ACC112 (cell line): ENCODE measurements at regions not wholly inside any gene's neighbourhood (a gene's known extent, or its start where the extent isn't known, plus 50 kb on each side); places are given as distances from the start of the nearest gene placed in this dataset.

Experiments used
- H2AFZ ChIP-seq: fragments of 200-600 bp; sonication (generic); one replicate; pipeline ENCODE4 v1.6.0; 2017; ENCODE audit warnings: antibody characterized with exemption, low read length; ENCODE audit not compliant: unreplicated experiment
- H3K27ac ChIP-seq: fragments of 200-600 bp; sonication (generic); 2 replicates; pipeline ENCODE4 v1.5.1; 2014; ENCODE audit warnings: low read depth, mild to moderate bottlenecking, antibody characterized with exemption, low read length, moderate library complexity
- H3K27me3 ChIP-seq: fragments of 200-600 bp; sonication (generic); 2 replicates; pipeline ENCODE4 v1.6.1; 2014; ENCODE audit warnings: mild to moderate bottlenecking, antibody characterized with exemption, low read length, moderate library complexity, mixed read lengths; ENCODE audit not compliant: insufficient read depth
- H3K36me3 ChIP-seq: fragments of 200-600 bp; sonication (generic); 2 replicates; pipeline ENCODE4 v1.6.1; 2016; ENCODE audit warnings: mild to moderate bottlenecking, antibody characterized with exemption, low read length, moderate library complexity, mixed read lengths; ENCODE audit not compliant: insufficient read depth
- H3K4me1 ChIP-seq: fragments of 200-600 bp; sonication (generic); one replicate; pipeline ENCODE4 v1.6.1; 2016; ENCODE audit warnings: low read length, mixed read lengths; ENCODE audit not compliant: insufficient read depth, unreplicated experiment, control insufficient read depth
- H3K4me3 ChIP-seq: fragments of 200-600 bp; sonication (generic); 2 replicates; pipeline ENCODE4 v1.5.1; 2014; ENCODE audit warnings: mild to moderate bottlenecking, low read depth, low read length
- H3K79me2 ChIP-seq: fragments of 200-600 bp; sonication (generic); one replicate; pipeline ENCODE4 v1.6.0; 2016; ENCODE audit warnings: low read length; ENCODE audit not compliant: control insufficient read depth, unreplicated experiment, insufficient read depth

DNA sequence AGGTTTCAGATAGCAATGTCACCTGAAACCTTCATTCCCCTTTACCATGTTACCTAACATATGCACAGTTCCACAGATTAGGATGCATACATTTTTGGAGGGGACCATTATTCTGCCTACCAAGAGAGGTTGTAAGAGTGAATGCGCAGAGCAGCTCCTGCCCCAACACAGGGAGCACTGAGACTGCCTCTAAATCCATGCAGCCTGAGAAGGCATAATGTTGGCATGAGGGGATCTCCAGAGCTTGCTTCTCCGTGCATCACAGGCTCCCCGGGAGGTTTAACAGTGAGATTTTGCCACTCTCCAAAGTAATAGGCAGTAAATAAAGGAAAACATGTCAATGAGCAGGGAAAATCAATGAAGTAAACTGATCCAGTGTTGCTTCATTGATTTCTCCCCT lies 410.8 kb downstream of the PCDH7 start:
- Histone ChIP-seq H3K4me3 (no peak overlapping the region), H3K27ac (no peak overlapping the region), H3K4me1 (no peaks in the 10 kb centered on the region), H3K36me3 (no peaks in the 10 kb centered on the region), H3K27me3 (no peaks in the 10 kb centered on the region), H2AFZ (no peak overlapping the region), H3K79me2 (no peaks in the 10 kb centered on the region)

DNA sequence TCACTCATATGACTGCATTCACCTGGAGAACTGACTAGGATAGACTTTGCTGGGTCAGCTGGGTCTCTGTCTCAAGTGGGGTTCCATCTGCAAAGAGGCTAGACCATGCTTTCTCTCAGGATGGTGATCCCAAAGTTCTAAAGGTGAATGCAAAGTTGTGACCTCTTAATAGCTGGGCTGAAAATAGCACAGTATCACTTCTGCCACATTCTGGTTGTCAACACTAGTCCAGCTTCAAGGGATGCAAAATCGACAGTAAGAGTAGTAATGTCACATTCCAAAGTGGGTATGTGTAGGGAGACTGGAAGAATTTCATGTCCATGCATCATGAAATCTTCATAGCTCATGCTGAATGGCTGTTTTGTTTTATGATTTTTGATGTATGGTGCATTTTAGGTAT lies 414.6 kb downstream of the PCDH7 start:
- Histone ChIP-seq H3K4me1 (no peaks in the 10 kb centered on the region), H3K36me3 (no peaks in the 10 kb centered on the region), H3K27me3 (no peaks in the 10 kb centered on the region), H3K4me3 (no peak overlapping the region), H2AFZ (no peak overlapping the region), H3K79me2 (no peaks in the 10 kb centered on the region), H3K27ac (no peak overlapping the region)

GRCh38 chr4:31139767-31140166 lies 419.6 kb downstream of the PCDH7 start:
- Histone ChIP-seq H3K27ac (no peak overlapping the region), H3K4me3 (no peak overlapping the region), H3K79me2 (no peaks in the 10 kb centered on the region), H2AFZ (no peak overlapping the region), H3K27me3 (no peaks in the 10 kb centered on the region), H3K4me1 (no peaks in the 10 kb centered on the region), H3K36me3 (no peaks in the 10 kb centered on the region)

DNA sequence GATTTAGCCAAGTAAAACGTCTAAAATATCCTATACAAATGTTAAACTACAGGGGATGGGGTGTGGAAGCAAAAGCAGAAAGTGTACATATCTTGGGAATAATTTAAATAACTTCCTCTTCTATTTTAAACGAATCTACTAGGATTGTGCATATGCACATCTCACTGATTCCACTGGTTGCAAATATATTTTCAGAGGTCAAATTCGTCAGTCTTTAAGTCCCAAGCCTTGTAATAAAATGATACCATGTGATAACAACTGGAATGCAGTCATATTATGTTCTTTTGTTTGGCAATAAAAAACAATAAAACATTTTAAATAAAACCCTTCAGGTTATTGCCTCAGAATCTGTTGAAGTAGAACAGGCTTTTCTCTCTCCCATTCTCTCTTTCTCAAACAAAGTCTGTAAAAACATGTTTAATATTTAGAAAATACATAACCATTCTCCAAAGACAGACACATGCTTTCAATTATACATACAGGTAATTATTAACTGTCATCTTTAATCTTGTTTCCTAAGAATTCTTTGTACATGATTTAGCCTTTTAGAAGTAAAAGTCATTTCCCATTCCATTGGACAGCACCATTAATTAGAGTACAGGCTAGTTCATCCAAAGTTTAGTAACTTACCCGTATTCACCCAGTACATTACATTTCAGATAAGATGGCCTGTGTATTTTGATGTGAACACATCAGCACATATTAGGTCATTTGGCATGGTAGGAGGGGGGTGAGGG lies 421.1 kb downstream of the PCDH7 start:
- H3K36me3 ChIP-seq, result no peaks in the 10 kb centered on the region
- H2AFZ ChIP-seq, result no peak overlapping the region
- H3K4me1 ChIP-seq, result no peaks in the 10 kb centered on the region
- H3K27ac ChIP-seq, result no peak overlapping the region
- no peaks in the 10 kb centered on the region for H3K27me3 ChIP-seq
- H3K79me2 ChIP-seq, result no peaks in the 10 kb centered on the region
- no peak overlapping the region for H3K4me3 ChIP-seq

DNA sequence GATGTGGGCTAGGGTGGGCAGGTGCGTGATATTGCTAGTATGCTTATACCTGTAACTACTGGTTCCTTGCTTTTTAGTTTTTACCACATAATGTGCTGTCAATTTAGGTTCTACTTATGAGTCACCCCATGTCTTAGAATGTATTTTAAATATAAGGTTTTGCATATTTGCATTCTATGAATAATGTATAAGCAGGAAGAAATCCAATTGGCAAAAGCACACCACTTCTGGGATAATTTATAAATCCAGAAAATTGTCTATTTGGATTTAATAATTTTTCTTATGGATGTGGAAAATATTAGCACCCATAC lies 421.6 kb downstream of the PCDH7 start:
- no peaks in the 10 kb centered on the region for H3K4me1 ChIP-seq
- H2AFZ ChIP-seq, result no peak overlapping the region
- H3K27me3 ChIP-seq, result no peaks in the 10 kb centered on the region
- H3K4me3 ChIP-seq, result no peak overlapping the region
- no peaks in the 10 kb centered on the region for H3K36me3 ChIP-seq
- H3K27ac ChIP-seq, result no peak overlapping the region
- H3K79me2 ChIP-seq, result no peaks in the 10 kb centered on the region

GRCh38 chr4:31146366-31146765 lies 426.2 kb downstream of the PCDH7 start:
- H3K4me3 ChIP-seq, result no peak overlapping the region

DNA sequence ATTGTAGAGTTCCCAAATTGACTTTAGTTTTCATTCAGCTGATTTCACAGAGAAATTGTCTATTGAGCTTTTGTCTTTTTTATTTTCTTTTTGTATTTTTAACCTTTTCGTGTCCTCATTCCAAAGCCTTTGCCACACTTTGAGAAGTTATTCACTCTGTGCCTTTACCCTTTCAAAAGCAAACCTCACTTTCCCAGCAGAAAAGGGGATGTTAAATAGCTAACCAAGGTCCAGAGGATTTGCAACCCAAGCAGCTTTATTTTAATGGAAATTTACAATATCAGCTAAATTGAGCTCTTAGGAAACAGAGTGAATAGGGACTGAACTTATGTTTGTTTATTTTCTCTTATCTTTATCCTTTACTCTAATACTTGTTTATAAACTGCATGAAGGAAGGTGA lies 428.8 kb downstream of the PCDH7 start:
- H3K4me1 ChIP-seq, result no peaks in the 10 kb centered on the region
- no peak overlapping the region for H3K27ac ChIP-seq
- H3K4me3 ChIP-seq, result no peak overlapping the region
- no peaks in the 10 kb centered on the region for H3K36me3 ChIP-seq
- no peak overlapping the region for H2AFZ ChIP-seq
- H3K27me3 ChIP-seq, result no peaks in the 10 kb centered on the region
- H3K79me2 ChIP-seq, result no peaks in the 10 kb centered on the region

More at GRCh38 chr4:31146366-31146765, 426.2 kb downstream of the PCDH7 start:
- no peaks in the 10 kb centered on the region for H3K36me3 ChIP-seq
- no peak overlapping the region for H3K27ac ChIP-seq
- no peaks in the 10 kb centered on the region for H3K4me1 ChIP-seq
- no peaks in the 10 kb centered on the region for H3K27me3 ChIP-seq
- H2AFZ ChIP-seq, result no peak overlapping the region
- no peaks in the 10 kb centered on the region for H3K79me2 ChIP-seq

GRCh38 chr4:31156221-31156620 lies 436.1 kb downstream of the PCDH7 start:
- no peak overlapping the region for H2AFZ ChIP-seq
- H3K27ac ChIP-seq, result no peak overlapping the region
- H3K4me3 ChIP-seq, result no peak overlapping the region
- H3K27me3 ChIP-seq, result no peaks in the 10 kb centered on the region
- no peaks in the 10 kb centered on the region for H3K79me2 ChIP-seq
- no peaks in the 10 kb centered on the region for H3K36me3 ChIP-seq
- no peaks in the 10 kb centered on the region for H3K4me1 ChIP-seq

GRCh38 chr4:31160146-31160545 lies 440.0 kb downstream of the PCDH7 start:
- H3K27me3 ChIP-seq, result no peaks in the 10 kb centered on the region
- H3K36me3 ChIP-seq, result no peaks in the 10 kb centered on the region
- H2AFZ ChIP-seq, result no peak overlapping the region
- no peaks in the 10 kb centered on the region for H3K4me1 ChIP-seq
- H3K27ac ChIP-seq, result no peak overlapping the region
- H3K79me2 ChIP-seq, result no peaks in the 10 kb centered on the region
- H3K4me3 ChIP-seq, result no peak overlapping the region

DNA sequence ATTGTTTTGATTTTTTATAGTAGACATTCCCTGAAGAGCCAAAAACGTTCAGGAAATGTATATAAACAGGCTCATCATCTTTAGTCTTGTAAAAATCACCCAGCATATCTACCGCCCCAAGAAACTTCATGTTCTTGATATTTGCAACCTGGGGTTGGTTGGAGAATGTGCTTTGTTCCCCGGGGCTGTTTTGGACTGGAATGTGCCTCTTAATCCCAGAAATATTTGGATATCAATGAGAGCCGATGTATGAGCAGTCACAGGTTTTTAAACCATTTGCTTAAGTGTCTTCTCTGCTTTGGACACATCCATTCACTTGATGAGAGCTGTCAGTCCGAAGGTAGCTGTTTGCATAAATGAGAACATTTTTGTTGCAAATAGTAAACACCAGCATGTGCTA lies 449.7 kb downstream of the PCDH7 start:
- Histone ChIP-seq H3K4me3 (no peak overlapping the region), H3K4me1 (no peaks in the 10 kb centered on the region), H3K79me2 (no peaks in the 10 kb centered on the region), H2AFZ (no peak overlapping the region), H3K27me3 (no peaks in the 10 kb centered on the region), H3K36me3 (no peaks in the 10 kb centered on the region), H3K27ac (no peak overlapping the region)

GRCh38 chr4:31171362-31171761 lies 451.2 kb downstream of the PCDH7 start:
- no peak overlapping the region for H3K4me3 ChIP-seq
- no peaks in the 10 kb centered on the region for H3K79me2 ChIP-seq
- no peak overlapping the region for H2AFZ ChIP-seq
- H3K36me3 ChIP-seq, result no peaks in the 10 kb centered on the region
- no peak overlapping the region for H3K27ac ChIP-seq
- peaks cover 3% of the 10 kb centered on the region for H3K4me1 ChIP-seq
- no peaks in the 10 kb centered on the region for H3K27me3 ChIP-seq
